HepG2 (cell line): ENCODE measurements at regions not wholly inside any gene's neighbourhood (a gene's known extent, or its start where the extent isn't known, plus 50 kb on each side); places are given as distances from the start of the nearest gene placed in this dataset.

Experiments used
- ATAC-seq: fragments of 200-7000 bp; cut with Tn5 transposase; 3 replicates; pipeline ENCODE4 v1.9.1; 2020; ENCODE audit warnings: mild to moderate bottlenecking, moderate library complexity
- BruUV-seq: library from RNA; stranded (reverse); fragments of 400-500 nt; replicated peaks from 2 replicates; lab custom pipeline; 2021; lab: Mats Ljungman, UMichigan
- CTCF ChIA-PET: fragments of 300-600 bp; formaldehyde crosslinking; extraction: SDS; loops from one replicate; lab custom pipeline; 2021; ENCODE audit warnings: low total read pairs, inconsistent platforms, low intra/inter-chr PET ratio; lab: Yijun Ruan, JAX
- POLR2A ChIA-PET: fragments of 350-600 bp; sonication (Branson Sonifier 250); formaldehyde crosslinking; loops from one replicate; lab custom pipeline; 2020; ENCODE audit warnings: antibody characterized with exemption, inconsistent platforms; lab: Yijun Ruan, JAX
- DNase-seq: peaks from one replicate; pipeline ENCODE4 v3.0.0-alpha.2; 2015; ENCODE audit warnings: low spot score
- FAIRE-seq: peaks from 3 replicates; lab custom pipeline; 2011; peaks lifted over from hg19 to GRCh38; lab: Jason Lieb, UNC
- H2AFZ ChIP-seq: one replicate; pipeline ENCODE4 v1.6.1; 2011; ENCODE audit warnings: low read length, inconsistent platforms
- H3K27ac ChIP-seq: fragments of 300-600 bp; 3 replicates; pipeline ENCODE4 v1.8.0; 2011; ENCODE audit warnings: mixed run types, mild to moderate bottlenecking, mixed read lengths, low read length, inconsistent platforms; ENCODE audit not compliant: insufficient read depth; ENCODE audit errors: extremely low read length
- H3K27me3 ChIP-seq, 2 experiments: fragments of 200-600 bp in 1 of 2; 2 replicates in 1 of 2; 3 replicates in 1 of 2; pipeline versions ENCODE4 v1.6.0 to v1.8.0; 2011; ENCODE audit warnings: low read length in 2 of 2, mild to moderate bottlenecking in 2 of 2, moderate library complexity in 2 of 2, inconsistent platforms in 1 of 2; ENCODE audit not compliant: insufficient read depth in 2 of 2, control insufficient read depth in 1 of 2
- H3K36me3 ChIP-seq, 2 experiments: fragments of 200-600 bp in 1 of 2; replicated peaks in 1 of 2; 2 replicates in 1 of 2; 3 replicates in 1 of 2; pipeline versions ENCODE4 v1.5.1 to v1.8.0; 2011; ENCODE audit warnings: low read length in 2 of 2, inconsistent platforms in 1 of 2; ENCODE audit not compliant: insufficient read depth in 2 of 2, control insufficient read depth in 1 of 2
- H3K4me1 ChIP-seq: 2 replicates; pipeline ENCODE4 v1.5.1; 2012; ENCODE audit warnings: low read length, inconsistent platforms; ENCODE audit not compliant: insufficient read depth
- H3K4me2 ChIP-seq: 2 replicates; pipeline ENCODE4 v1.6.0; 2011; ENCODE audit warnings: low read depth, low read length, inconsistent platforms
- H3K4me3 ChIP-seq, 3 experiments: fragments of 200-600 bp in 1 of 3; sonication (generic), shearing (Covaris generic) in 1 of 3; replicated peaks in 1 of 3; 2 replicates each; pipeline ENCODE4 v1.5.1; 2011 to 2016; ENCODE audit warnings: low read length in 3 of 3, inconsistent platforms in 2 of 3, low read depth in 2 of 3, mild to moderate bottlenecking in 2 of 3, control low read depth in 1 of 3, mixed read lengths in 1 of 3; ENCODE audit not compliant: insufficient read depth in 1 of 3
- H3K79me2 ChIP-seq: one replicate; pipeline ENCODE4 v1.6.1; 2011; ENCODE audit warnings: low read length, inconsistent platforms; ENCODE audit not compliant: insufficient read depth
- H3K9ac ChIP-seq: 2 replicates; pipeline ENCODE4 v1.6.0; 2011; ENCODE audit warnings: mild to moderate bottlenecking, low read depth, low read length, inconsistent platforms; ENCODE audit not compliant: insufficient read depth
- H3K9me3 ChIP-seq: 2 replicates; pipeline ENCODE4 v1.5.1; 2012; ENCODE audit warnings: mild to moderate bottlenecking, low read length
- H4K20me1 ChIP-seq: 2 replicates; pipeline ENCODE4 v1.6.0; 2011; ENCODE audit warnings: inconsistent platforms, mild to moderate bottlenecking, low read length, moderate library complexity; ENCODE audit not compliant: insufficient read depth
- CCDC6 ChIP-seq: sonication (generic); formaldehyde crosslinking; IDR thresholded peaks from 2 replicates; pipeline ENCODE4 v1.8.1; 2022; ENCODE audit warnings: mild to moderate bottlenecking, missing genetic modification reagents, moderate library complexity
- MBNL3 ChIP-seq: fragments of 250-450 bp; sonication (Bioruptor Pico); conservative IDR thresholded peaks from 2 replicates; pipeline ENCODE4 v1.8.0; 2022; ENCODE audit warnings: mild to moderate bottlenecking, inconsistent platforms
- MED1 ChIP-seq: sonication (generic); formaldehyde crosslinking; IDR thresholded peaks from 2 replicates; pipeline ENCODE4 v1.4.0; 2020; ENCODE audit warnings: missing genetic modification reagents
- SIN3A ChIP-seq: IDR thresholded peaks from 2 replicates; pipeline ENCODE4 v1.6.1; 2011; ENCODE audit warnings: low read depth, mild to moderate bottlenecking, control low read depth, low read length, borderline replicate concordance
- ZBTB1 ChIP-seq: sonication (generic); formaldehyde crosslinking; IDR thresholded peaks from 2 replicates; pipeline ENCODE4 v1.4.0; 2020; ENCODE audit warnings: missing genetic modification reagents, borderline replicate concordance
- ZFP36 ChIP-seq: fragments of 150-350 bp; IDR thresholded peaks from 2 replicates; pipeline ENCODE4 v1.6.1; 2018; ENCODE audit warnings: borderline replicate concordance, low read length, low read depth; ENCODE audit not compliant: partially characterized antibody
- ZNF124 ChIP-seq: sonication (generic); formaldehyde crosslinking; IDR thresholded peaks from 2 replicates; pipeline ENCODE4 v1.4.0; 2020; ENCODE audit warnings: missing genetic modification reagents
- ZNF24 ChIP-seq: fragments of 450-650 bp; IDR thresholded peaks from 2 replicates; pipeline ENCODE4 v1.6.1; 2017; ENCODE audit warnings: antibody characterized with exemption, mild to moderate bottlenecking
- ZNF577 ChIP-seq: sonication (generic); formaldehyde crosslinking; IDR thresholded peaks from 2 replicates; pipeline ENCODE4 v1.4.0; 2020; ENCODE audit warnings: mild to moderate bottlenecking, low read depth, missing genetic modification reagents, borderline replicate concordance
- ZNF607 ChIP-seq: sonication (generic); formaldehyde crosslinking; IDR thresholded peaks from 2 replicates; pipeline ENCODE4 v1.5.1; 2020; ENCODE audit warnings: missing genetic modification reagents, mild to moderate bottlenecking, borderline replicate concordance
- ZNF724P ChIP-seq: sonication (generic); formaldehyde crosslinking; IDR thresholded peaks from 2 replicates; pipeline ENCODE4 v1.8.0; 2022; ENCODE audit warnings: missing genetic modification reagents, borderline replicate concordance
- ZNF776 ChIP-seq: sonication (generic); formaldehyde crosslinking; IDR thresholded peaks from 2 replicates; pipeline ENCODE4 v1.4.0; 2020; ENCODE audit warnings: mild to moderate bottlenecking, missing genetic modification reagents
- WGBS: methylation state at CpG from one replicate; pipeline ENCODE4 v1.1.6; 2017; ENCODE audit warnings: low lambda C conversion rate; 5-methylcytosine and 5-hydroxymethylcytosine counted together
- in situ Hi-C: cut with HindIII; loops from 2 replicates; pipeline ENCODE4 v1.10.0; 2017; ENCODE audit warnings: low pct_unique_long_range_greater_than_20kb; ENCODE audit not compliant: extremely low pct_ligation_motif_present
- intact Hi-C: fragments of 100-400 bp; cut with micrococcal nuclease; formaldehyde crosslinking; loops from one replicate; pipeline ENCODE4 v1.10.0; 2022; ENCODE audit not compliant: unreplicated experiment
- TF ChIP-seq, protein P1 (sequence below): sonication (generic); formaldehyde crosslinking; IDR thresholded peaks from 2 replicates; pipeline ENCODE4 v1.5.1; 2020; ENCODE audit warnings: missing genetic modification reagents, mild to moderate bottlenecking, borderline replicate concordance
- TF ChIP-seq, protein P2 (sequence below): sonication (generic); formaldehyde crosslinking; IDR thresholded peaks from 2 replicates; pipeline ENCODE4 v1.4.0; 2020; ENCODE audit warnings: missing genetic modification reagents
- TF ChIP-seq, protein P3 (sequence below): sonication (generic); formaldehyde crosslinking; IDR thresholded peaks from 2 replicates; pipeline ENCODE4 v1.4.0; 2020; ENCODE audit warnings: missing genetic modification reagents, borderline replicate concordance

DNA sequence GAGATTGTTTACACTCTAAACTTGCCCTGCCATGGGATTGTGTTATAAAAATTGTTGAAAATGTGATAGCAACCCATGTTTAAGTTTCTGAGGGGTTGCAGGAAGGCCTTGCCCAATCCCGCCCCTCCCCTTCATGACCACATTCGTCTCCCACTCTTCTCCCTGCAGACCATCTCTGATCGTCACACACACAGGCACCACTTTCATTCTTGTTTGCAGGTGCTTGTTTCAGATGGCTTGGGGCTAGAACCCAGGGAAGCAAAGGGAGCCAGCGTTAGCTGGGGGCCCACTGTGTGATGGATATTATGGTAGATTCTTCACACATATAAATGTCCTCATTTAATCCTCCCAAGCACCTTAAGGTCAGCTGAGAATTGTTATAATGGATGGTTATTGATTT, 286.7 kb upstream of the HABP2 start:
- WGBS, result 5% methylated on average over 4 of the region's 4 CpGs
- no peak for FAIRE-seq
- intact Hi-C loops, result no loop called here
- H3K4me1 ChIP-seq, result peaks cover 11% of the 10 kb centered on the region; the same call in 1 of the 2 replicates
- H3K9ac ChIP-seq, result no peak overlapping the region
- BruUV-seq, result no TSS peak
- no peak for DNase-seq
- no peak overlapping the region for H3K4me2 ChIP-seq
- H4K20me1 ChIP-seq, result no peaks in the 10 kb centered on the region
- H2AFZ ChIP-seq, result no peak overlapping the region
- no peak overlapping the region for H3K27ac ChIP-seq
- H3K9me3 ChIP-seq, result no peaks in the 10 kb centered on the region
- ATAC-seq, result no peak
- no peaks in the 10 kb centered on the region for H3K36me3 ChIP-seq
- POLR2A ChIA-PET, result no interaction called here
- in situ Hi-C loops, result no loop called here
- peaks cover 0 to 29% of the 10 kb centered on the region in 2 experiments; a peak in 3 of 5 replicates for H3K27me3 ChIP-seq
- CTCF ChIA-PET, result no interaction called here
- TF ChIP-seq MED1, result no peak
- TF ChIP-seq ZNF607, result no peak
- TF ChIP-seq, protein P1, sequence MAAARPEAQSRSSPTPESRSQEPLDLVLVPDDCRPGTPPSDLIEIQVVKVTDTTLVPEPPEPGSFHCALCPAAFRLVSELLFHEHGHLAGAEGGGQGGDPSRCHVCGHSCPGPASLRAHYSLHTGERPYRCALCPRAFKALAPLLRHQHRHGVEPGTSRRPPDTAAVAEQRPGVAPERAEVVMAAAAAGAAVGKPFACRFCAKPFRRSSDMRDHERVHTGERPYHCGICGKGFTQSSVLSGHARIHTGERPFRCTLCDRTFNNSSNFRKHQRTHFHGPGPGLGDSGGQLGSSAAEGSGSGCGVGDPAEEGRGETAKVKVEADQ (CRISPR knock-in tag), result no peak
- TF ChIP-seq CCDC6 (CRISPR knock-in tag), result no peak
- no peak for TF ChIP-seq ZNF124
- TF ChIP-seq, protein P2, sequence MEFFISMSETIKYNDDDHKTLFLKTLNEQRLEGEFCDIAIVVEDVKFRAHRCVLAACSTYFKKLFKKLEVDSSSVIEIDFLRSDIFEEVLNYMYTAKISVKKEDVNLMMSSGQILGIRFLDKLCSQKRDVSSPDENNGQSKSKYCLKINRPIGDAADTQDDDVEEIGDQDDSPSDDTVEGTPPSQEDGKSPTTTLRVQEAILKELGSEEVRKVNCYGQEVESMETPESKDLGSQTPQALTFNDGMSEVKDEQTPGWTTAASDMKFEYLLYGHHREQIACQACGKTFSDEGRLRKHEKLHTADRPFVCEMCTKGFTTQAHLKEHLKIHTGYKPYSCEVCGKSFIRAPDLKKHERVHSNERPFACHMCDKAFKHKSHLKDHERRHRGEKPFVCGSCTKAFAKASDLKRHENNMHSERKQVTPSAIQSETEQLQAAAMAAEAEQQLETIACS, result no peak
- TF ChIP-seq ZNF577 (CRISPR knock-in tag), result no peak
- no peak for TF ChIP-seq SIN3A
- no peak for TF ChIP-seq ZBTB1
- no peak for TF ChIP-seq ZNF724P (CRISPR knock-in tag)
- TF ChIP-seq ZFP36, result no peak
- no peak for TF ChIP-seq ZNF24
- no peak for TF ChIP-seq ZNF776 (CRISPR knock-in tag)
- TF ChIP-seq, protein P3, sequence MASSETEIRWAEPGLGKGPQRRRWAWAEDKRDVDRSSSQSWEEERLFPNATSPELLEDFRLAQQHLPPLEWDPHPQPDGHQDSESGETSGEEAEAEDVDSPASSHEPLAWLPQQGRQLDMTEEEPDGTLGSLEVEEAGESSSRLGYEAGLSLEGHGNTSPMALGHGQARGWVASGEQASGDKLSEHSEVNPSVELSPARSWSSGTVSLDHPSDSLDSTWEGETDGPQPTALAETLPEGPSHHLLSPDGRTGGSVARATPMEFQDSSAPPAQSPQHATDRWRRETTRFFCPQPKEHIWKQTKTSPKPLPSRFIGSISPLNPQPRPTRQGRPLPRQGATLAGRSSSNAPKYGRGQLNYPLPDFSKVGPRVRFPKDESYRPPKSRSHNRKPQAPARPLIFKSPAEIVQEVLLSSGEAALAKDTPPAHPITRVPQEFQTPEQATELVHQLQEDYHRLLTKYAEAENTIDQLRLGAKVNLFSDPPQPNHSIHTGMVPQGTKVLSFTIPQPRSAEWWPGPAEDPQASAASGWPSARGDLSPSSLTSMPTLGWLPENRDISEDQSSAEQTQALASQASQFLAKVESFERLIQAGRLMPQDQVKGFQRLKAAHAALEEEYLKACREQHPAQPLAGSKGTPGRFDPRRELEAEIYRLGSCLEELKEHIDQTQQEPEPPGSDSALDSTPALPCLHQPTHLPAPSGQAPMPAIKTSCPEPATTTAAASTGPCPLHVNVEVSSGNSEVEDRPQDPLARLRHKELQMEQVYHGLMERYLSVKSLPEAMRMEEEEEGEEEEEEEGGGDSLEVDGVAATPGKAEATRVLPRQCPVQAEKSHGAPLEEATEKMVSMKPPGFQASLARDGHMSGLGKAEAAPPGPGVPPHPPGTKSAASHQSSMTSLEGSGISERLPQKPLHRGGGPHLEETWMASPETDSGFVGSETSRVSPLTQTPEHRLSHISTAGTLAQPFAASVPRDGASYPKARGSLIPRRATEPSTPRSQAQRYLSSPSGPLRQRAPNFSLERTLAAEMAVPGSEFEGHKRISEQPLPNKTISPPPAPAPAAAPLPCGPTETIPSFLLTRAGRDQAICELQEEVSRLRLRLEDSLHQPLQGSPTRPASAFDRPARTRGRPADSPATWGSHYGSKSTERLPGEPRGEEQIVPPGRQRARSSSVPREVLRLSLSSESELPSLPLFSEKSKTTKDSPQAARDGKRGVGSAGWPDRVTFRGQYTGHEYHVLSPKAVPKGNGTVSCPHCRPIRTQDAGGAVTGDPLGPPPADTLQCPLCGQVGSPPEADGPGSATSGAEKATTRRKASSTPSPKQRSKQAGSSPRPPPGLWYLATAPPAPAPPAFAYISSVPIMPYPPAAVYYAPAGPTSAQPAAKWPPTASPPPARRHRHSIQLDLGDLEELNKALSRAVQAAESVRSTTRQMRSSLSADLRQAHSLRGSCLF (CRISPR knock-in tag), result no peak
- no peak for TF ChIP-seq MBNL3 (CRISPR knock-in tag)
- TF ChIP-seq, all 625 proteins: peak for 0
- Histone ChIP-seq H3K4me3 (no peak overlapping the region), H3K79me2 (no peaks in the 10 kb centered on the region)
